ENCODE measurements at regions not wholly inside any gene's neighbourhood (a gene's known extent, or its start where the extent isn't known, plus 50 kb on each side); places are given as distances from the start of the nearest gene placed in this dataset.
A peak's percentile ranks its signal among the peaks of the same experiment; 100 is the strongest.

DNA sequence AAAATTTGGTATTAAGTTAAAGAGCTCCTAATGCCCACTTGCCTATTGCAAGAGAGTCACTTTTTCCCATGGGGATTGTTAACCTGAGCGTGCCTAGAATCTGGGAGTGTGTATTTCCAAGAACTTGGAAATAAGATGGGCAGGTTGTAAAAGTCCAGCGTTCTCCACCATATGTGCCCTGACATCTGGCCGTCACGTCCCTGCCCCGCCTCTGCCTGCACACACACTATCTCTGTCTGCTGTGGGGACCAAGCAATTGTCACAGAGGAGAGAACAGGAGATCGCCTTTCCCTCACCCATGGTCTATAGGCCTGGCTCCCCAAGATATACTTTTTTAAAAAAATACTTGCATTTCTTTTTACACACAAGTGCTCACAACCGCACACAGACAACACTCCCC, 396.5 kb upstream of the PFKP start:
- Histone ChIP-seq H3K4me3 (no peak overlapping the region), H3K27ac (no peak overlapping the region), H3K4me1 (no peaks in the 10 kb centered on the region), H3K9me3 (peaks cover 0 to 8% (median 4%) of the 10 kb centered on the region in 8 donors), H3K27me3 (replicated peaks in 1 of 7) (no peaks in the 10 kb centered on the region), H3K36me3 (no peaks in the 10 kb centered on the region)
- TF ChIP-seq POLR2A (IDR thresholded peaks at IDR 0.05) = no peak
- TF ChIP-seq POLR2AphosphoS5 (IDR thresholded peaks at IDR 0.05) = no peak
- TF ChIP-seq, protein P1, sequence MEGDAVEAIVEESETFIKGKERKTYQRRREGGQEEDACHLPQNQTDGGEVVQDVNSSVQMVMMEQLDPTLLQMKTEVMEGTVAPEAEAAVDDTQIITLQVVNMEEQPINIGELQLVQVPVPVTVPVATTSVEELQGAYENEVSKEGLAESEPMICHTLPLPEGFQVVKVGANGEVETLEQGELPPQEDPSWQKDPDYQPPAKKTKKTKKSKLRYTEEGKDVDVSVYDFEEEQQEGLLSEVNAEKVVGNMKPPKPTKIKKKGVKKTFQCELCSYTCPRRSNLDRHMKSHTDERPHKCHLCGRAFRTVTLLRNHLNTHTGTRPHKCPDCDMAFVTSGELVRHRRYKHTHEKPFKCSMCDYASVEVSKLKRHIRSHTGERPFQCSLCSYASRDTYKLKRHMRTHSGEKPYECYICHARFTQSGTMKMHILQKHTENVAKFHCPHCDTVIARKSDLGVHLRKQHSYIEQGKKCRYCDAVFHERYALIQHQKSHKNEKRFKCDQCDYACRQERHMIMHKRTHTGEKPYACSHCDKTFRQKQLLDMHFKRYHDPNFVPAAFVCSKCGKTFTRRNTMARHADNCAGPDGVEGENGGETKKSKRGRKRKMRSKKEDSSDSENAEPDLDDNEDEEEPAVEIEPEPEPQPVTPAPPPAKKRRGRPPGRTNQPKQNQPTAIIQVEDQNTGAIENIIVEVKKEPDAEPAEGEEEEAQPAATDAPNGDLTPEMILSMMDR (IDR thresholded peaks at IDR 0.05 in 8 of 11, conservative IDR thresholded peaks at IDR 0.05 in 3 of 11) = no peak
- intact Hi-C loops (cut with DNase I; ENCODE audit: low total_unique reads) = no loop called here
- DNase-seq = no peak
- WGBS, 5 donors = 81 to 87% (median 84%) methylated on average over 7 of the region's 7 CpGs

DNA sequence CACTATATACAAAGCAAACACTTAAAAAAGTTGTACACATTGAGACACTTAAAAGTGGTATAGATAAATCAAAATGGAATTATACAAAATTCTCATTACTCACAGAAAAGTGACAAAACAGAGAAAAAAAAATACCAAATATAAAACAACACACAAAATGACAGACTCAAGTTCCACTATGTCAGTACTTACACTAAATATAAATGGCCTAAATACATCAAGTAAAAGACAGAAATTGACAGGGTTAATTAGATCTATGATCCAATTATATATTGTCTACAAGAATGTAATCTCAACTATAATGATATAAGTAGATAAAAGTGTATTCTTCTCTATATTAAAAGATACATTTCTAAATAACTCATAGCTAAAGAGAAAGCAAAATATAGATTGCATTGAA, 401.6 kb upstream of the PFKP start:
- H3K36me3 ChIP-seq = no peaks in the 10 kb centered on the region
- no peak overlapping the region for H3K27ac ChIP-seq
- TF ChIP-seq POLR2AphosphoS5 (IDR thresholded peaks at IDR 0.05) (no peak), POLR2A (IDR thresholded peaks at IDR 0.05) (no peak)
- TF ChIP-seq, protein P1 (IDR thresholded peaks at IDR 0.05 in 8 of 11, conservative IDR thresholded peaks at IDR 0.05 in 3 of 11) = peak in 1 of 11 experiments; percentile 13
- no peak overlapping the region for H3K4me3 ChIP-seq
- H3K4me1 ChIP-seq = no peaks in the 10 kb centered on the region
- H3K9me3 ChIP-seq = peaks cover 0 to 23% (median 15%) of the 10 kb centered on the region in 8 donors
- intact Hi-C loops (cut with DNase I; ENCODE audit: low total_unique reads) = no loop called here
- DNase-seq = no peak
- peaks cover 0 to 6% (median 0%) of the 10 kb centered on the region in 7 donors for H3K27me3 ChIP-seq (replicated peaks in 1 of 7)

DNA sequence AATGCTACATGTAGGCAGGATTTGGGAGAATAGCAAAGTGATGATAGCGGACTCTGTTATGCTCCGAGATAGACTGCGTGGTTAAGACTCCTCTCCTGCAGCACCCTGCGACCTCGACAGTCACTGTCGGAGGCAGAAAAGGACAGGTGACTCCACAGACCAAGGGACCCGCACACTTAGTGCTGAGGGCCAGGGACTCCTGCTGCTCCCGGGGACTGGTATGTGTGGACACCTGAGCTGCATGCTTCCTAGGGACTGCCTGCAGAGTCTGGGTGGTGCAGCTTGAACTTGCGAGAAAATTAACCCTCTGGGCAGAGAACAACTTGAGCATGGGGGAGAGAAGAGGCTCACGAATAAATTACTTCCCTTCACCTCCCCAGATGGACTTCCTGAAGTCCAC, 407.1 kb upstream of the PFKP start:
- no peaks in the 10 kb centered on the region for H3K4me1 ChIP-seq
- H3K9me3 ChIP-seq = peaks cover 0 to 11% (median 5%) of the 10 kb centered on the region in 8 donors
- WGBS, 5 donors = 69 to 78% (median 72%) methylated on average over 10 of the region's 10 CpGs
- H3K27me3 ChIP-seq (replicated peaks in 1 of 7) = peaks cover 0 to 11% (median 0%) of the 10 kb centered on the region in 7 donors
- DNase-seq = no peak
- TF ChIP-seq POLR2A (IDR thresholded peaks at IDR 0.05) (no peak), POLR2AphosphoS5 (IDR thresholded peaks at IDR 0.05) (no peak)
- TF ChIP-seq, protein P1 (IDR thresholded peaks at IDR 0.05 in 8 of 11, conservative IDR thresholded peaks at IDR 0.05 in 3 of 11) = no peak
- H3K4me3 ChIP-seq = no peak overlapping the region
- intact Hi-C loops (cut with DNase I; ENCODE audit: low total_unique reads) = no loop called here
- no peaks in the 10 kb centered on the region for H3K36me3 ChIP-seq
- no peak overlapping the region for H3K27ac ChIP-seq

DNA sequence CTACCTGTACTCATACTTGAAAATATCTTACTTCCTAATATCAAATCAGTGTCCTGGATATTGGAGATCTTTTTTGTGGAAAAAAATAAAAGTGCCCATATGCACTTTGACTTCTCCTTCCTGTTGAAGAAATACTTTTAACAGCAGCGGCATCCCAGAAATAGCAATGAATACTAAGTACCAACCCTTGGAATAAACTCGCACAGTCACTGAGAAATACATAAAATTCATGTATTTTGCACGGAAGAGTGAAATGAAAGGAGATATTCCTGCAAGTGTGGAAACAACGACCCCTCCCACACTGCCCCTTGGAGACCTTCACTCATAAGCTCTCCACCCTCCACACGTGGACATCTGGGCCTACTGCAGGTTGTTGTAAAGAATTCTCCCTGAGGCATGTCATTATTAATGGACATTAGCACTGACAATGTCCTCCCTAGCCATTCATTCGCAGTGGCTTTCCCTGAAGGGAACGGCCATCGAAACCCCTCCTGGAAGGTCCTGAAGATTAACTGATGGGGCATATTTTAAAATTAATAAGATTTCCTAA, 407.6 kb upstream of the PFKP start:
- Histone ChIP-seq H3K27ac (no peak overlapping the region), H3K27me3 (replicated peaks in 1 of 7) (peaks cover 0 to 11% (median 0%) of the 10 kb centered on the region in 7 donors), H3K36me3 (no peaks in the 10 kb centered on the region), H3K4me1 (no peaks in the 10 kb centered on the region), H3K9me3 (peaks cover 0 to 5% (median 2%) of the 10 kb centered on the region in 8 donors), H3K4me3 (no peak overlapping the region)
- intact Hi-C loops (cut with DNase I; ENCODE audit: low total_unique reads) = no loop called here
- TF ChIP-seq POLR2AphosphoS5 (IDR thresholded peaks at IDR 0.05) (no peak), POLR2A (IDR thresholded peaks at IDR 0.05) (no peak)
- TF ChIP-seq, protein P1 (IDR thresholded peaks at IDR 0.05 in 8 of 11, conservative IDR thresholded peaks at IDR 0.05 in 3 of 11) = no peak
- 59 to 74% (median 73%) methylated on average over 8 of the region's 8 CpGs for WGBS, 5 donors
- DNase-seq = no peak

Data from spleen (tissue), 11 donors.